Astrocyte (in vitro differentiated cells and primary cell): ENCODE measurements at regions not wholly inside any gene's neighbourhood (a gene's known extent, or its start where the extent isn't known, plus 50 kb on each side); places are given as distances from the start of the nearest gene placed in this dataset.

Source experiments
- EZH2 ChIP-seq: IDR thresholded peaks from 2 replicates; pipeline ENCODE4 v1.6.1; 2012; ENCODE audit warnings: mild to moderate bottlenecking, low read length, inconsistent platforms; ENCODE audit not compliant: insufficient read depth
- TF ChIP-seq, protein P1 (sequence below): IDR thresholded peaks from 2 replicates; pipeline ENCODE4 v1.5.1; 2011; ENCODE audit warnings: low read depth, mild to moderate bottlenecking, inconsistent platforms, low read length, moderate library complexity; ENCODE audit not compliant: insufficient read depth

DNA sequence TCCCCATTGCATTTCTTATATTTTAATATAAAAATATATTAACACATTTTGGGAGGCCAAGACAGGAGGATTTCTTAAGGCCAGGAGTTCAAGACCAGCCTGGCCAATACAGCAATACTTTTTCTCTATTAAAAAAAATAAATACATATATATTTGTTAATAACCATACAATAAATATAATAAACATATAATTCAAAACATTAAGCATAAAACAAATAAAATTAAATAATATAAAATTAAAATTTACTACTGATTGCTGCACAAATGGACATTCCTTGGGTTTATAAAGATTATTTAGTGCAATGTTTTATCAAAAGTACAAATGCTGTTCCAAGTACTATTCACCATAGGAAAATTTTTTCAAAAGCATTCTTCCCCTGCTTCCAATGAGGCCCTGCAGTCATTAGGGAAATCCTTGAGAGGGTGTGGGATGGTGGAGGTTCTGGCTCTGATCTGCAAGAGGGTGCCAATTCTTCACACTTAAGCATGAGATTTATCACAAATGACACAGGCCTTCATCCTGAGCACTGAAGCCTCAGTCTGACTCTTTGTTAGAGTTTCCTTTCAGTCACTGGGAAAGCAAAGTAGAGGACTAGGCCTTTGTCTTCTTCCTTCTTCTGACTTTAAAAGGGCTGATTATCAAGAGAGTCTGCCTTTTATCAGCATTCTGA, 596.7 kb downstream of the EPM2A start:
- TF ChIP-seq, protein P1, sequence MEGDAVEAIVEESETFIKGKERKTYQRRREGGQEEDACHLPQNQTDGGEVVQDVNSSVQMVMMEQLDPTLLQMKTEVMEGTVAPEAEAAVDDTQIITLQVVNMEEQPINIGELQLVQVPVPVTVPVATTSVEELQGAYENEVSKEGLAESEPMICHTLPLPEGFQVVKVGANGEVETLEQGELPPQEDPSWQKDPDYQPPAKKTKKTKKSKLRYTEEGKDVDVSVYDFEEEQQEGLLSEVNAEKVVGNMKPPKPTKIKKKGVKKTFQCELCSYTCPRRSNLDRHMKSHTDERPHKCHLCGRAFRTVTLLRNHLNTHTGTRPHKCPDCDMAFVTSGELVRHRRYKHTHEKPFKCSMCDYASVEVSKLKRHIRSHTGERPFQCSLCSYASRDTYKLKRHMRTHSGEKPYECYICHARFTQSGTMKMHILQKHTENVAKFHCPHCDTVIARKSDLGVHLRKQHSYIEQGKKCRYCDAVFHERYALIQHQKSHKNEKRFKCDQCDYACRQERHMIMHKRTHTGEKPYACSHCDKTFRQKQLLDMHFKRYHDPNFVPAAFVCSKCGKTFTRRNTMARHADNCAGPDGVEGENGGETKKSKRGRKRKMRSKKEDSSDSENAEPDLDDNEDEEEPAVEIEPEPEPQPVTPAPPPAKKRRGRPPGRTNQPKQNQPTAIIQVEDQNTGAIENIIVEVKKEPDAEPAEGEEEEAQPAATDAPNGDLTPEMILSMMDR: no peak
- no peak for TF ChIP-seq EZH2
